ENCODE measurements at regions not wholly inside any gene's neighbourhood (a gene's known extent, or its start where the extent isn't known, plus 50 kb on each side); places are given as distances from the start of the nearest gene placed in this dataset.

GRCh38 chr2:45210462-45211195 lies 201.4 kb upstream of the SIX2 start:
- no peak for TF ChIP-seq CTCF (IDR thresholded peaks at IDR 0.05; ENCODE audit: insufficient read depth, low read length, missing control alignments)
- no peak overlapping the region for H3K4me3 ChIP-seq (ENCODE audit: low read depth, low read length)
- DNase-seq (ENCODE audit: low read depth, low spot score) = no peak
- ChIA-PET POLR2A (no interaction called here), CTCF (interaction anchor here (0.9 to 1.5 kb wide), 2 partner anchors 11 to 17 kb away, joined by 3 to 4 read pairs; no protein-coding TSS in a partner anchor)

GRCh38 chr2:45209875-45210274 lies 200.6 kb upstream of the SIX2 start:
- no peak overlapping the region for H3K4me3 ChIP-seq (ENCODE audit: low read depth, low read length)
- CTCF ChIA-PET = no interaction called here
- TF ChIP-seq CTCF (IDR thresholded peaks at IDR 0.05; ENCODE audit: insufficient read depth, low read length, missing control alignments) = no peak
- DNase-seq (ENCODE audit: low read depth, low spot score) = no peak
- POLR2A ChIA-PET = no interaction called here

GRCh38 chr2:45209302-45209701 lies 200.1 kb upstream of the SIX2 start:
- TF ChIP-seq CTCF (IDR thresholded peaks at IDR 0.05; ENCODE audit: insufficient read depth, low read length, missing control alignments) = no peak
- no peak overlapping the region for H3K4me3 ChIP-seq (ENCODE audit: low read depth, low read length)
- ChIA-PET CTCF (no interaction called here), POLR2A (no interaction called here)
- DNase-seq (ENCODE audit: low read depth, low spot score) = no peak

GRCh38 chr2:45207101-45207500 lies 197.8 kb upstream of the SIX2 start:
- DNase-seq (ENCODE audit: low read depth, low spot score) = no peak
- no peak for TF ChIP-seq CTCF (IDR thresholded peaks at IDR 0.05; ENCODE audit: insufficient read depth, low read length, missing control alignments)
- no peak overlapping the region for H3K4me3 ChIP-seq (ENCODE audit: low read depth, low read length)
- POLR2A ChIA-PET = no interaction called here
- CTCF ChIA-PET = no interaction called here

- no peak for TF ChIP-seq CTCF (IDR thresholded peaks at IDR 0.05; ENCODE audit: insufficient read depth, low read length, missing control alignments)
- no peak for DNase-seq (ENCODE audit: low read depth, low spot score)
- ChIA-PET POLR2A (no interaction called here), CTCF (no interaction called here)
- H3K4me3 ChIP-seq (ENCODE audit: low read depth, low read length) = no peak overlapping the region
These were observed 196.7 kb upstream of the SIX2 start for GRCh38 chr2:45205985-45206384.

- DNase-seq (ENCODE audit: low read depth, low spot score) = no peak
- CTCF ChIA-PET = no interaction called here
- POLR2A ChIA-PET = no interaction called here
- H3K4me3 ChIP-seq (ENCODE audit: low read depth, low read length) = no peak overlapping the region
- TF ChIP-seq CTCF (IDR thresholded peaks at IDR 0.05; ENCODE audit: insufficient read depth, low read length, missing control alignments) = no peak
These were observed 196.2 kb upstream of the SIX2 start for GRCh38 chr2:45205480-45205879.
